Esophagus (tissue), 2 donors: ENCODE measurements at regions not wholly inside any gene's neighbourhood (a gene's known extent, or its start where the extent isn't known, plus 50 kb on each side); places are given as distances from the start of the nearest gene placed in this dataset.

Source experiments
- H3K27ac ChIP-seq, 2 donors: one replicate each; pipeline ENCODE4 v1.5.1; 2013; ENCODE audit warnings: low read depth in 2 of 2, mild to moderate bottlenecking in 2 of 2, inconsistent platforms in 1 of 2, low read length in 1 of 2, moderate library complexity in 1 of 2
- H3K27me3 ChIP-seq, 2 donors: one replicate each; pipeline ENCODE4 v1.6.1; 2013; ENCODE audit warnings: low read length in 2 of 2, control low read depth in 1 of 2, mild to moderate bottlenecking in 1 of 2; ENCODE audit not compliant: insufficient read depth in 2 of 2, control insufficient read depth in 1 of 2
- H3K36me3 ChIP-seq, 2 donors: one replicate each; pipeline ENCODE4 v1.6.1; 2013; ENCODE audit warnings: low read length in 1 of 2; ENCODE audit not compliant: control insufficient read depth in 2 of 2, insufficient read depth in 2 of 2
- H3K4me1 ChIP-seq, 2 donors: one replicate each; pipeline ENCODE4 v1.6.1; 2013; ENCODE audit warnings: low read length in 1 of 2; ENCODE audit not compliant: control insufficient read depth in 2 of 2, insufficient read depth in 2 of 2
- H3K4me3 ChIP-seq, 2 donors: one replicate each; pipeline ENCODE4 v1.5.1; 2013; ENCODE audit warnings: low read length in 2 of 2, mild to moderate bottlenecking in 2 of 2, low read depth in 1 of 2, moderate library complexity in 1 of 2
- H3K9me3 ChIP-seq, 2 donors: one replicate each; pipeline ENCODE4 v1.6.1; 2013; ENCODE audit warnings: mild to moderate bottlenecking in 2 of 2, low read depth in 1 of 2, low read length in 1 of 2, moderate library complexity in 1 of 2; ENCODE audit not compliant: control insufficient read depth in 2 of 2, insufficient read depth in 1 of 2
- WGBS, 2 donors: extraction: QIAGEN DNeasy Blood & Tissue Kit; methylation state at CpG; one replicate each; pipeline ENCODE4 v1.1.7; 2013; 5-methylcytosine and 5-hydroxymethylcytosine counted together
- donor health status: healthy with polysubstance abuse.
- donor health status: Bipolar disorder and iron deficiency.

DNA sequence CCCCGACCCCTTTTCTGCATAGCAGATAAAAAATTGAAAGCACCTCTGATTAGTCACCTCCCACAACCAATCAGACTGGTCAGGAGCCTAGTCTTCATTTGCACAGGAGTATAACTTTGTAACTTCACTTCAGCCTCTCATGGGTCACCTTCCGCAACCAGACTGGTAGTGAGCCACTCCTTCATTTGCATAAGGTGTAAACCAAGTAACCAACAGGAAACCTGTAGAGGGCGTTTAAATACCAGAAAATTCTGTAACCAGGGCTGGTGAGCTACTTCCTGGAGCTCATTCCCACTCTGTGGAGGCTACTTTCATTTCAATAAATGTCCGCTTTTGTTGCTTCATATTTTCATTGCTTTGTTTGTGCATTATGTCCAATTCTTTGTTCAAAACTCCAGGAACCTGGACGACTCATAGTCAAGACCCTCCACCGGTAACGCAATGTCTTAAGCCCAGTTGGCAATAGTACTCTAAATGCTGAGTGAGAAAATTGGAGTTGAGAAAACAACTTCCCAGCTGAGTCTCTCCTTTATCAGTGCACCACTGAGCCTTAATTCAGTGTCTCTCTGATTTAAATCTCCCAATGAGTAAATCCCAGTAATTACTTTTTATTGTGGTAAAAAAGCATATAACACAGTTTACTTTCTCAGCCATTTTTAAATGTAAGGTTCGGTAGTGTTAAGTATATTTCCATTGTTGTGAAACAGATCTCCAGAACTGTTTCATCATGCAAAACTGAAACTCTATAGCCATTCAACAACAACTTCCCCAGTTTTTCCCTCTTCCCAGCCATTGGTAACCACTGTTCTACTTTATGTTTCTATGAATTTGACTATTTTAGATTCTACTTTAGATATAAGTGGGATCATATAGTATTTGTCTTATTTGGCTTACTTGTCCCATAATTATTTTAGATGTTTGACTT, 392.7 kb upstream of the SLC8A1 start:
- H3K27ac ChIP-seq = no peak overlapping the region
- 80 to 82% methylated on average over 8 of the region's 8 CpGs for WGBS, 2 donors
- H3K9me3 ChIP-seq = no peaks in the 10 kb centered on the region
- no peak overlapping the region for H3K4me3 ChIP-seq
- H3K4me1 ChIP-seq = no peaks in the 10 kb centered on the region
- no peaks in the 10 kb centered on the region for H3K36me3 ChIP-seq
- H3K27me3 ChIP-seq = no peaks in the 10 kb centered on the region

DNA sequence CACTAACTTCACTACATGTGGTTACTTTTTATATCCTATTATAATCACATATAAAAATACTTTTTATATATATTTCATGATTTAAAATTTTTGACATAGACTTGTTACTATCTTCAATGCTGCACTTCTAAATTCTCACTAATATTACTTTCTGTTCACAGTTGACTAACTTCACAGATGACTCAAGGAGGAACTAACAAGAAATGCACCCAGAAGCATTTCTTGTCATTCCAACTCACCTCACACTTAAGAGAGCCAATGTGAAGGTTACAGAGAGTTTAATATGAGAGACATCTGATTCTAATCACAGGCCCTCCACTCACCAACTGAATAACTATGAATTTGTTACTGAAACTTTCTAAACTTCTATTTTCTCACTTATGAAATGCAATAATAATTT, 399.8 kb upstream of the SLC8A1 start:
- Histone ChIP-seq H3K27ac (no peak overlapping the region), H3K9me3 (no peaks in the 10 kb centered on the region), H3K27me3 (no peaks in the 10 kb centered on the region), H3K36me3 (no peaks in the 10 kb centered on the region), H3K4me1 (no peaks in the 10 kb centered on the region), H3K4me3 (no peak overlapping the region)

DNA sequence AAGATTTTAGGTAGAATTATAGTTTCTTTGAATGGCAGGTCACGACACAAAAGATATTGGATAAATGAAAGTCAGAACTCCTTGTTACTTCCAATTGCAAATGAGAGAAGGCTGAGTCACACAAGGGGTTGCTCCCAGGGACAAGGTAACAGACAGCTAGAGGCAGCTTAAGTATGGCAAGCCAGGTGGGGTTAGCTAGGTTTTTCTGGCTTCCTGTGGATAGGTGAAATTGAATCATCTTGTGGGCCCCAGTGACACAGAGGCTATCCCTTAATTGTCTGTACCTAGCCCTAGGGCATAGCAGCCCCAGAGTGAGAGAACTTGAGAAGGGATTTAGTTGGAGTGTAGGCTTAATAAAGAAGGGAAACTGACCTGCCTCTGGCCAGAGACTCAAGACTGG, 407.7 kb upstream of the SLC8A1 start:
- WGBS, 2 donors = 73 to 78% methylated on average over 1 of the region's 1 CpG
- Histone ChIP-seq H3K4me3 (no peak overlapping the region), H3K9me3 (no peaks in the 10 kb centered on the region), H3K36me3 (no peaks in the 10 kb centered on the region), H3K27ac (no peak overlapping the region), H3K27me3 (no peaks in the 10 kb centered on the region), H3K4me1 (no peaks in the 10 kb centered on the region)

DNA sequence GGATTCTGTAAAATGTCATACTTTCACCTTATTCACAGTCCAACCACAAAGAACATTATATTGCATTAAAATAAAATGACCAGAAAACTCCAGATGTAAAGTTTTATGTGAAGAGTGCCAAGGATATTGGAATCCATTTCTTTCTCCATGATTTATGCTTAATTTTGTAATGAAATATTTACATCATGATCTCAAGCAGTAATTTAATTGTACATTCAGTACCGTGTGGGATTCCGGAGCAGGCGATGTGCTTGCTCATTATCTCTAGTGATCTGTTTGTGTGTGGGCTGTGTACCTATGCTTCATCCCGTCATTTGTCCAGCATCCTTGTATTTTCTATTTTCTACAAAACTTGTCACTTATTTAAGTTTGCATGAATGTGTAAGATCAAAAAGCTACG, 415.9 kb upstream of the SLC8A1 start:
- 78 to 88% methylated on average over 5 of the region's 5 CpGs for WGBS, 2 donors
- no peaks in the 10 kb centered on the region for H3K27me3 ChIP-seq
- H3K4me3 ChIP-seq = no peak overlapping the region
- no peaks in the 10 kb centered on the region for H3K36me3 ChIP-seq
- no peaks in the 10 kb centered on the region for H3K4me1 ChIP-seq
- no peaks in the 10 kb centered on the region for H3K9me3 ChIP-seq
- H3K27ac ChIP-seq = no peak overlapping the region

DNA sequence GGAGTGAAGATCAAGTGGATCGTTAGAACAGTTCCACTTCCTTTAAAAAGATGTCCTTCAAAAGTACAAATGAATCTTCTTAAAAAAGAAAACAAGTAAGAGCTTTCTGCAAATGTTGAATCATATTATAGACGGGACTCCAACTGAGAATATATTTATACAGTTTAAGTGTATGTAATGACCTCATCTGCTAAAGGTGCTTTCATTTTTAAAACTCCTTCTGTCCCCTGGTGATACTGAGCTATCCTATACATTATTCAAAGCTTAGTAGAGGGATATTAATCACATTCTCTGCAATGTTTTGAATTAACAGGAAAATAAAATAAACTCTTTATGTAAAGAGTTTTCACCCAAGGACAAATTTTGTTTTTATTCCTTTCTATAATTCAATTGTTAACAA, 420.7 kb upstream of the SLC8A1 start:
- Histone ChIP-seq H3K27ac (no peak overlapping the region), H3K27me3 (no peaks in the 10 kb centered on the region), H3K4me3 (no peak overlapping the region), H3K9me3 (no peaks in the 10 kb centered on the region), H3K36me3 (no peaks in the 10 kb centered on the region), H3K4me1 (no peaks in the 10 kb centered on the region)
- WGBS, 2 donors = 33 to 45% methylated on average over 2 of the region's 2 CpGs

DNA sequence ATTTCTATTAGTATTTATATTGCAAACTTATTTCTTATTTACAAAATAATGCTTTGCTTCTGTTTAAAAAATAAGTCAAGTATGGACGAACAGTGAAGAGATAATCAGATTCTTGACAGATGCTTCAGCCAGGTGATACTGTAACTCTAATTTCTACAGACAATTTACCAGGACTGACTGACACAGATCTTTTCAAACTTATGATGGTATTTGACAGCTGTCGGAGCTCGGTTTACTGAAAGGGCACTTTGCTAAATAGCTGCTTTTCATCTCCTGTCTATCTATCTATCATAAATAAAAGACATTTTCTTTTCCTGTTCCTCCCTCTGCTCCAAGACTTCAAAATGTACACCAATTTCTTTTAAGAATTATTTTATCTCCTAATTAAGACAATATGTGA, 422.5 kb upstream of the SLC8A1 start:
- Histone ChIP-seq H3K27me3 (no peaks in the 10 kb centered on the region), H3K36me3 (no peaks in the 10 kb centered on the region), H3K27ac (no peak overlapping the region), H3K4me1 (no peaks in the 10 kb centered on the region), H3K9me3 (no peaks in the 10 kb centered on the region), H3K4me3 (no peak overlapping the region)
- 86 to 92% methylated on average over 3 of the region's 3 CpGs for WGBS, 2 donors

DNA sequence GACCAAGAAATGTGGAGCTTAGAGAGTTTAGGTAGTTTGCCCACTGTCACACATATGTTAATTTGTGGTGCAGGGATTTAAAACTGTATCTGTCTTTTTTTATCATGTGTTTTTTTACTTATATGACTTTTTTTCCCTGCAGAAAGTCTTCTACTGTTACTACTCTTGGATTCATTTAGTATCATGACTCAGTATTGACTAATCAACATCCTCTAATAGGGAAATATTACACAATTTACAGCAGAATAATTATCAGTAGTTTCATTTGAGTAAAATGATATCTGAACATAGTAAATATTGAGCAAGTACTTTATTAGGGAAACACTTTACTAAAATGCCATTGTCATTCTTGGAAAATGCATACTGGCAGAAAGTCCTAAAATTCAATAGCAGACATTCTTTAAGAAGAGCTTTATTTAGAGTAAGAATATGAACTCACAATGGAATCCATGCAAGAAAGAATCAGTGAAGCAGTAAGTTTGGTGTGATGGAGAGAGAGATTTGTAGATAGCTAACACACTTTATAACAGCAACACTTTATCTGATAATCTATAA, 425.9 kb upstream of the SLC8A1 start:
- H3K4me1 ChIP-seq = no peaks in the 10 kb centered on the region
- H3K9me3 ChIP-seq = no peaks in the 10 kb centered on the region
- H3K27ac ChIP-seq = no peak overlapping the region
- no peaks in the 10 kb centered on the region for H3K36me3 ChIP-seq
- no peak overlapping the region for H3K4me3 ChIP-seq
- no peaks in the 10 kb centered on the region for H3K27me3 ChIP-seq

DNA sequence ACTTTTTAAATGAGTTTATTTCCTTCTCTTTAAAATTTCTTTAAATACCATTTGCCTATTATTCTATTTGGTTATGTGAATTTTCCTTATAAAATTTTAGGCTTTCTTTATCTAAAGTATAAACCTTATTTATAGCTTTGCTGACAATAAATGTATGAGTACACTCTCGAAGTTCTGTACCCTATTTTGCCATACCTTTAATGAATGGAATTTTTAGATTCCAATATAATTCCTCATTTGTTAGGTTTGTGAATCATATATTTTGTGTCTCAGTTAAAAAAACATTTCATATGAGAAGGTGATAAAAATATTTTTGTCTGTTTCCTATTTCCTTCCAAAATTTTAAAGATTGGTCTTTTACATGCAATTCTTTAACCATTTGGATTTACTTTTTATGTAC, 427.4 kb upstream of the SLC8A1 start:
- no peaks in the 10 kb centered on the region for H3K9me3 ChIP-seq
- no peak overlapping the region for H3K4me3 ChIP-seq
- no peaks in the 10 kb centered on the region for H3K36me3 ChIP-seq
- no peak overlapping the region for H3K27ac ChIP-seq
- H3K4me1 ChIP-seq = no peaks in the 10 kb centered on the region
- no peaks in the 10 kb centered on the region for H3K27me3 ChIP-seq
- WGBS, 2 donors = 60 to 73% methylated on average over 1 of the region's 1 CpG

DNA sequence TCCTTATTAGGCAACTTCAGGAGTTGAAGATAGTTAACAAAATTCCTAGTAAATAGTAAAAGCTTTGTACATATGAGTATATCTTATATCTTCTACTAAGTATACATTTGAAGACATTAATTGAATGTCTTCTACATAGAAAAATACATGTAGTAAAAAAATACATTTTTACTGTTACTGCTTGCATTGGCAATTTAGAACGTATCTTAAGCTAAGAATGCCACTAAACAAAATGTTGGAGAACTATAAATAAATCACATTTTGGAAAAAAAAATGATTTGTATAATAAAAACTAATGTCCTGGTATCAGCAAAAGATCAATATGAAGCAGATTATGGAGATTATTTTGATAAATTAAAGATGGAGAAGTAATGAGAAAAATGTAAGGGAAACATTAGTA, 434.2 kb upstream of the SLC8A1 start:
- Histone ChIP-seq H3K36me3 (no peaks in the 10 kb centered on the region), H3K27ac (no peak overlapping the region), H3K9me3 (no peaks in the 10 kb centered on the region), H3K4me1 (no peaks in the 10 kb centered on the region), H3K27me3 (no peaks in the 10 kb centered on the region), H3K4me3 (no peak overlapping the region)
- WGBS, 2 donors = 86% methylated on average over 1 of the region's 1 CpG

DNA sequence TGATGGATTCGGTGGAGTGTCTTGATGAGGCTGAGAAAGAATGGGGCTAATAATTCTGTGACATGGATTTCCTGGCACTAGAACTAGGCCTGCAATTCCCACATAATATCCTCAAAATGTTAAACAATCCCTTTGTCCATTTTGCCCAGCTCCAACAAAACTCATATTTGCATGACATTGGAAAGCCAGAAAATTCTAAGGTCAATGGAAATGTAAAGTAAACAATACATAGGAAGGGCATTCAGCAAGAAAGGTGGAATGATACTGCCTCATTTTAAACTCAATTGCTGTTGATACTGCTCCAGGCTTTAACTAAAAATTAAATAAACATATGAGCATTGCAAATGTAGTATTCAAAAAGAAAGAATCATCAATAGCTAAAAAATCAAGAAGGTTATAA, 434.8 kb upstream of the SLC8A1 start:
- Histone ChIP-seq H3K27ac (no peak overlapping the region), H3K36me3 (no peaks in the 10 kb centered on the region), H3K9me3 (no peaks in the 10 kb centered on the region), H3K4me3 (no peak overlapping the region), H3K4me1 (no peaks in the 10 kb centered on the region), H3K27me3 (no peaks in the 10 kb centered on the region)
- 86 to 97% methylated on average over 1 of the region's 1 CpG for WGBS, 2 donors
